Endothelial cell of umbilical vein (primary cell): ENCODE measurements at regions not wholly inside any gene's neighbourhood (a gene's known extent, or its start where the extent isn't known, plus 50 kb on each side); places are given as distances from the start of the nearest gene placed in this dataset.

Experiments
- BruUV-seq: library from RNA; stranded (reverse); fragments of 400-500 nt; replicated peaks from 2 replicates; lab custom pipeline; 2021; lab: Mats Ljungman, UMichigan
- CTCF ChIA-PET: fragments of 300-600, 350-600 bp; sonication (Branson Sonifier 250); formaldehyde crosslinking; loops from one replicate; lab custom pipeline; 2021; ENCODE audit warnings: antibody characterized with exemption, inconsistent platforms; lab: Charles Lee
- POLR2A ChIA-PET: fragments of 300-600, 350-600 bp; sonication (Branson Sonifier 250); formaldehyde crosslinking; loops from one replicate; lab custom pipeline; 2021; ENCODE audit warnings: antibody characterized with exemption, inconsistent platforms; lab: Charles Lee
- DNase-seq: peaks from one replicate; pipeline ENCODE4 v3.0.0-alpha.2; 2011; ENCODE audit warnings: low read depth, low spot score
- FAIRE-seq: peaks from 2 replicates; lab custom pipeline; 2011; peaks lifted over from hg19 to GRCh38; lab: Jason Lieb, UNC
- H2AFZ ChIP-seq: 2 replicates; pipeline ENCODE4 v1.6.0; 2012; ENCODE audit warnings: low read depth, low read length, control low read depth, inconsistent platforms
- H3K27ac ChIP-seq: 2 replicates; pipeline ENCODE4 v1.5.1; 2011; ENCODE audit warnings: low read depth, mild to moderate bottlenecking, control low read depth, low read length, moderate library complexity; ENCODE audit not compliant: insufficient read depth
- H3K27me3 ChIP-seq, 2 experiments: 2 replicates each; pipeline versions ENCODE4 v1.6.0 to v1.6.1; 2011; ENCODE audit warnings: low read length in 2 of 2, mixed read lengths in 1 of 2; ENCODE audit not compliant: control insufficient read depth in 2 of 2, insufficient read depth in 2 of 2
- H3K36me3 ChIP-seq, 2 experiments: 2 replicates in 1 of 2; 3 replicates in 1 of 2; pipeline ENCODE4 v1.5.1; 2011; ENCODE audit warnings: low read length in 2 of 2, mild to moderate bottlenecking in 1 of 2, moderate library complexity in 1 of 2; ENCODE audit not compliant: control insufficient read depth in 2 of 2, insufficient read depth in 2 of 2; ENCODE audit errors: extremely low read depth in 1 of 2
- H3K4me1 ChIP-seq: 3 replicates; pipeline ENCODE4 v1.5.1; 2011; ENCODE audit warnings: mild to moderate bottlenecking, low read length; ENCODE audit not compliant: control insufficient read depth, insufficient read depth; ENCODE audit errors: extremely low read depth
- H3K4me2 ChIP-seq: 2 replicates; pipeline ENCODE4 v1.6.1; 2011; ENCODE audit warnings: low read length, control low read depth, mixed read lengths; ENCODE audit not compliant: insufficient read depth
- H3K4me3 ChIP-seq, 3 experiments: fragments of 200-600 bp in 1 of 3; sonication (generic), shearing (Covaris generic) in 1 of 3; replicated peaks in 1 of 3; 2 replicates each; pipeline ENCODE4 v1.5.1; 2011 to 2016; ENCODE audit warnings: control low read depth in 3 of 3, low read length in 3 of 3, mild to moderate bottlenecking in 2 of 3, inconsistent platforms in 1 of 3, low read depth in 1 of 3, moderate library complexity in 1 of 3; ENCODE audit not compliant: insufficient read depth in 1 of 3
- H3K79me2 ChIP-seq: 2 replicates; pipeline ENCODE4 v1.6.0; 2012; ENCODE audit warnings: low read length, inconsistent platforms; ENCODE audit not compliant: control insufficient read depth, insufficient read depth
- H3K9ac ChIP-seq: replicated peaks from 2 replicates; pipeline ENCODE3; 2011; ENCODE audit warnings: low read length, control low read depth; ENCODE audit not compliant: insufficient read depth; ENCODE audit errors: extremely low read depth
- H3K9me1 ChIP-seq: replicated peaks from 3 replicates; pipeline ENCODE4 v1.6.0; 2011; ENCODE audit warnings: mild to moderate bottlenecking, low read length; ENCODE audit not compliant: control insufficient read depth, insufficient read depth; ENCODE audit errors: extremely low read depth
- H3K9me3 ChIP-seq: replicated peaks from 2 replicates; pipeline ENCODE4 v1.5.1; 2012; ENCODE audit warnings: low read length, inconsistent platforms; ENCODE audit not compliant: control insufficient read depth, insufficient read depth
- H4K20me1 ChIP-seq: replicated peaks from 2 replicates; pipeline ENCODE3; 2011; ENCODE audit warnings: mild to moderate bottlenecking, low read length; ENCODE audit not compliant: control insufficient read depth, insufficient read depth; ENCODE audit errors: extremely low read depth
- EZH2 ChIP-seq: IDR thresholded peaks from 2 replicates; pipeline ENCODE4 v1.6.1; 2012; ENCODE audit warnings: borderline replicate concordance, low read depth, mild to moderate bottlenecking, moderate library complexity, low read length, inconsistent platforms; ENCODE audit not compliant: severe bottlenecking
- FOS ChIP-seq: IDR thresholded peaks from 2 replicates; pipeline ENCODE4 v1.6.1; 2011; ENCODE audit warnings: mild to moderate bottlenecking, low read length, moderate library complexity, borderline replicate concordance; ENCODE audit not compliant: insufficient read depth
- GATA2 ChIP-seq: IDR thresholded peaks from 2 replicates; pipeline ENCODE4 v1.7.0; 2011; ENCODE audit warnings: low read depth, mild to moderate bottlenecking, moderate library complexity, mixed read lengths, low read length; ENCODE audit not compliant: insufficient read length, insufficient read depth
- JUN ChIP-seq: IDR thresholded peaks from 2 replicates; pipeline ENCODE4 v1.6.1; 2011; ENCODE audit warnings: borderline replicate concordance, low read depth; ENCODE audit not compliant: insufficient read length, insufficient read depth
- MYC ChIP-seq: IDR thresholded peaks from one replicate; pipeline ENCODE4 v1.6.1; 2011; ENCODE audit warnings: mild to moderate bottlenecking, low read depth, low read length
- POLR2A ChIP-seq: IDR thresholded peaks from 2 replicates; pipeline ENCODE4 v1.6.1; 2012; ENCODE audit warnings: low read depth, mild to moderate bottlenecking, control low read depth, low read length
- POLR2AphosphoS5 ChIP-seq: IDR thresholded peaks from 2 replicates; pipeline ENCODE4 v1.6.1; 2012; ENCODE audit warnings: low read depth, mild to moderate bottlenecking, control low read depth, low read length, moderate library complexity; ENCODE audit not compliant: insufficient read depth
- dilution Hi-C: fragments of 300-500 bp; cut with MboI; formaldehyde crosslinking; loops from one replicate; pipeline ENCODE4 v1.15.0; 2019; ENCODE audit warnings: low sequenced_read_pairs; ENCODE audit not compliant: extremely low pct_ligation_motif_present
- intact Hi-C: fragments of 100-400 bp; cut with micrococcal nuclease; formaldehyde crosslinking; loops from one replicate; pipeline ENCODE4 v1.10.0; 2022
- TF ChIP-seq, protein P1 (sequence below): IDR thresholded peaks from 2 replicates; pipeline ENCODE4 v1.6.1; 2011; ENCODE audit not compliant: insufficient read depth, insufficient read length
- TF ChIP-seq, protein P2 (sequence below), 2 donors: IDR thresholded peaks; 1 replicate in 1 of 2; 2 replicates in 1 of 2; pipeline ENCODE4 v1.5.1; 2011; ENCODE audit warnings: low read length in 2 of 2, mild to moderate bottlenecking in 2 of 2, moderate library complexity in 2 of 2, control low read depth in 1 of 2, inconsistent platforms in 1 of 2, low read depth in 1 of 2; ENCODE audit not compliant: insufficient read depth in 1 of 2; ENCODE audit errors: extremely low read depth in 1 of 2

DNA sequence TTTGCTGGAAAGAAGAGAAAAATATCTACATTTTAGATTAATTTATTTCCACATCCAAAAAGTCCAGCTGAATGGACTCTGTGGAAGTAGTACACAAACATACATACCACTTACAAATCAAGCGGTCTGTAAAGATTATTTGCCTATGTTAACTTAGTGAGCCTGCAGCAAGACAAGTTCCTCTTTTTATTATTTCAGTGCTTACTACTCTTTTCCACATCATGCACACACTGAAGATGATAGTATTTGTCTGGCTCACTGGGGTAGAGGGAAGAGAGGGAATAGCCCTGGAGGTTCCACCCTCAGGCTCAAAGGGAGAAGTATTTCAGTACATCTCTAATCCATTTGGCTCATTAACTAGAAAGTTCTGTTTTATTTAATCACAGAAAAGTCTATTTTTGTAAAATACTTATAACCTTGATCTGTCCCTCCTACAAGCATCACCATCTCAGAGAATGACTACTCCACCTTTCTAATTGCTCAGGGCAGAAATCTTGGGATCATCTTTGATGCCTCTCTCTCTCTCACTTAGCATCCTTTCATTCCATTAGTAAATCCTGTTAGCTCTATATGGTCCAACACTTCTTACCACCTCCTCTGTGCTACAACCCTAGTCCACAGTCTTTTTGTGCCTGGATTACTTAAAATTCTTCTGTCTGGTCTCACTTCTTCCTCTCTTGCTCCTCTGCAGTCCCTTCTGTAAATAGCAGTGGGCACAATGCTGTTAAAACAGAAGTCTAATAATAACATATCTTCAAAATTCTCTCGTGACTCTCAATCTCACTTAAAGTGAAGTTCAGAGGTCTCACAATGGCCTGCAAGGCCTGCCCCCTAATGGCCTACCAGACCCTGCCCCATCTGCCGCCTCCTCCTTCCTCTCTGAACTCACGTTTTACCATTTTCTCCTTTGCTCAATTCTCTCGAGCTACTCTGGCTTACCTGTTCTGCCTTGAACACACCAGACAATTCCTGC is 64.3 kb upstream of the CCDC6 start:
- dilution Hi-C loops (no loop called here), intact Hi-C loops (no loop called here)
- POLR2A ChIA-PET, result no interaction called here
- H3K4me1 ChIP-seq, result no peaks in the 10 kb centered on the region
- DNase-seq (no peak), FAIRE-seq (no peak)
- TF ChIP-seq, protein P1, sequence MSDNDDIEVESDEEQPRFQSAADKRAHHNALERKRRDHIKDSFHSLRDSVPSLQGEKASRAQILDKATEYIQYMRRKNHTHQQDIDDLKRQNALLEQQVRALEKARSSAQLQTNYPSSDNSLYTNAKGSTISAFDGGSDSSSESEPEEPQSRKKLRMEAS, result no peak
- TF ChIP-seq EZH2, result no peak
- TF ChIP-seq MYC, result no peak
- no peak for TF ChIP-seq GATA2
- TF ChIP-seq, protein P2, sequence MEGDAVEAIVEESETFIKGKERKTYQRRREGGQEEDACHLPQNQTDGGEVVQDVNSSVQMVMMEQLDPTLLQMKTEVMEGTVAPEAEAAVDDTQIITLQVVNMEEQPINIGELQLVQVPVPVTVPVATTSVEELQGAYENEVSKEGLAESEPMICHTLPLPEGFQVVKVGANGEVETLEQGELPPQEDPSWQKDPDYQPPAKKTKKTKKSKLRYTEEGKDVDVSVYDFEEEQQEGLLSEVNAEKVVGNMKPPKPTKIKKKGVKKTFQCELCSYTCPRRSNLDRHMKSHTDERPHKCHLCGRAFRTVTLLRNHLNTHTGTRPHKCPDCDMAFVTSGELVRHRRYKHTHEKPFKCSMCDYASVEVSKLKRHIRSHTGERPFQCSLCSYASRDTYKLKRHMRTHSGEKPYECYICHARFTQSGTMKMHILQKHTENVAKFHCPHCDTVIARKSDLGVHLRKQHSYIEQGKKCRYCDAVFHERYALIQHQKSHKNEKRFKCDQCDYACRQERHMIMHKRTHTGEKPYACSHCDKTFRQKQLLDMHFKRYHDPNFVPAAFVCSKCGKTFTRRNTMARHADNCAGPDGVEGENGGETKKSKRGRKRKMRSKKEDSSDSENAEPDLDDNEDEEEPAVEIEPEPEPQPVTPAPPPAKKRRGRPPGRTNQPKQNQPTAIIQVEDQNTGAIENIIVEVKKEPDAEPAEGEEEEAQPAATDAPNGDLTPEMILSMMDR (IDR thresholded peaks at IDR 0.05; ENCODE audit: extremely low read depth in 1 of 2, insufficient read depth in 1 of 2, low read depth in 1 of 2, low read length in 2 of 2), result no peak
- TF ChIP-seq JUN, result no peak
- TF ChIP-seq POLR2AphosphoS5, result no peak
- TF ChIP-seq FOS, result no peak
- TF ChIP-seq POLR2A, result no peak
- H4K20me1 ChIP-seq, result no peaks in the 10 kb centered on the region
- CTCF ChIA-PET, result no interaction called here
- no peaks in the 10 kb centered on the region for H3K36me3 ChIP-seq
- no TSS peak for BruUV-seq
- no peaks in the 10 kb centered on the region for H3K9me1 ChIP-seq
- H3K27ac ChIP-seq, result no peak overlapping the region
- no peaks in the 10 kb centered on the region for H3K9me3 ChIP-seq
- no peak overlapping the region for H3K9ac ChIP-seq
- H3K79me2 ChIP-seq, result no peaks in the 10 kb centered on the region
- no peak overlapping the region for H2AFZ ChIP-seq
- no peak overlapping the region for H3K4me2 ChIP-seq
- H3K27me3 ChIP-seq, result no peaks in the 10 kb centered on the region
- no peak overlapping the region for H3K4me3 ChIP-seq
